H1 (cell line): ENCODE measurements at regions not wholly inside any gene's neighbourhood (a gene's known extent, or its start where the extent isn't known, plus 50 kb on each side); places are given as distances from the start of the nearest gene placed in this dataset.

ENCODE experiments used
- CTCF ChIA-PET: fragments of 300-600 bp; sonication (Branson Sonifier 250); formaldehyde crosslinking; loops from one replicate; lab custom pipeline; 2021; ENCODE audit not compliant: partially characterized antibody; lab: Charles Lee
- POLR2A ChIA-PET: fragments of 300-600 bp; sonication (Branson Sonifier 250); formaldehyde crosslinking; loops from one replicate; lab custom pipeline; 2021; ENCODE audit warnings: inconsistent platforms; ENCODE audit not compliant: partially characterized antibody; lab: Charles Lee
- DNase-seq, 2 experiments: peaks; one replicate each; pipeline versions ENCODE4 v3.0.0 to v3.0.0-alpha.2; 2010 to 2022; ENCODE audit warnings: low spot score in 2 of 2, low read depth in 1 of 2, mixed read lengths in 1 of 2
- FAIRE-seq: peaks from 2 replicates; lab custom pipeline; 2011; peaks lifted over from hg19 to GRCh38; lab: Jason Lieb, UNC
- H2AFZ ChIP-seq: 2 replicates; pipeline ENCODE4 v1.8.1; 2012; ENCODE audit warnings: low read length, inconsistent platforms
- H2AK5ac ChIP-seq: 2 replicates; pipeline ENCODE4 v1.6.1; 2013; ENCODE audit warnings: low read depth, low read length
- H2BK120ac ChIP-seq: replicated peaks from 2 replicates; pipeline ENCODE3; 2013; ENCODE audit warnings: low read depth, low read length, inconsistent platforms
- H2BK12ac ChIP-seq: 2 replicates; pipeline ENCODE4 v1.6.1; 2013; ENCODE audit warnings: low read depth, low read length
- H2BK15ac ChIP-seq: 2 replicates; pipeline ENCODE4 v1.6.1; 2013; ENCODE audit warnings: low read length
- H2BK20ac ChIP-seq: 2 replicates; pipeline ENCODE4 v1.6.1; 2013; ENCODE audit warnings: low read length
- H2BK5ac ChIP-seq: 2 replicates; pipeline ENCODE4 v1.6.1; 2013; ENCODE audit warnings: low read depth, low read length
- H3K14ac ChIP-seq: 2 replicates; pipeline ENCODE4 v1.6.1; 2013; ENCODE audit warnings: inconsistent platforms; ENCODE audit not compliant: insufficient read length
- H3K18ac ChIP-seq: 2 replicates; pipeline ENCODE4 v1.6.1; 2013; ENCODE audit warnings: low read length; ENCODE audit errors: extremely low read depth
- H3K23ac ChIP-seq: 2 replicates; pipeline ENCODE4 v1.6.1; 2013; ENCODE audit warnings: inconsistent platforms; ENCODE audit not compliant: insufficient read length
- H3K23me2 ChIP-seq: 2 replicates; pipeline ENCODE4 v1.6.1; 2013; ENCODE audit warnings: low read depth, low read length
- H3K27ac ChIP-seq: 2 replicates; pipeline ENCODE4 v1.6.1; 2011; ENCODE audit warnings: low read depth, low read length, inconsistent platforms
- H3K27me3 ChIP-seq, 4 experiments: replicated peaks in 1 of 4; 1 replicate in 1 of 4; 2 replicates in 3 of 4; pipeline versions ENCODE4 v1.6.1 to v1.8.1; 2011 to 2013; ENCODE audit warnings: low read length in 3 of 4, mild to moderate bottlenecking in 3 of 4, inconsistent platforms in 2 of 4, mixed read lengths in 2 of 4, moderate library complexity in 1 of 4; ENCODE audit not compliant: control insufficient read depth in 3 of 4, insufficient read depth in 3 of 4; ENCODE audit errors: extremely low read depth in 1 of 4
- H3K36me3 ChIP-seq, 4 experiments: 2 replicates each; pipeline versions ENCODE4 v1.6.1 to v1.8.1; 2011 to 2013; ENCODE audit warnings: mild to moderate bottlenecking in 4 of 4, low read length in 3 of 4, moderate library complexity in 2 of 4, control low read depth in 1 of 4, inconsistent platforms in 1 of 4; ENCODE audit not compliant: insufficient read depth in 4 of 4, control insufficient read depth in 2 of 4
- H3K4ac ChIP-seq: replicated peaks from 2 replicates; pipeline ENCODE3; 2013; ENCODE audit warnings: low read length, low read depth, mixed read lengths, inconsistent platforms; ENCODE audit not compliant: insufficient read length
- H3K4me1 ChIP-seq, 4 experiments: replicated peaks in 1 of 4; 1 replicate in 1 of 4; 2 replicates in 3 of 4; pipeline versions ENCODE4 v1.6.1 to v1.8.1; 2011 to 2013; ENCODE audit warnings: low read length in 3 of 4, inconsistent platforms in 2 of 4, mixed read lengths in 1 of 4; ENCODE audit not compliant: insufficient read depth in 4 of 4, control insufficient read depth in 3 of 4
- H3K4me2 ChIP-seq, 2 experiments: 2 replicates each; pipeline versions ENCODE4 v1.6.1 to v1.8.1; 2011 to 2013; ENCODE audit warnings: low read depth in 2 of 2, low read length in 2 of 2, control low read depth in 1 of 2, inconsistent platforms in 1 of 2, mild to moderate bottlenecking in 1 of 2; ENCODE audit not compliant: insufficient read depth in 1 of 2
- H3K4me3 ChIP-seq, 4 experiments: fragments of 200-600, 300-600 bp in 1 of 4; sonication (generic), shearing (Covaris generic), sonication (Bioruptor Twin) in 1 of 4; 2 replicates each; pipeline versions ENCODE4 v1.5.1 to v1.8.1; 2011 to 2016; ENCODE audit warnings: low read length in 4 of 4, low read depth in 3 of 4, control low read depth in 2 of 4, inconsistent platforms in 2 of 4, mild to moderate bottlenecking in 2 of 4, mixed read lengths in 1 of 4, moderate library complexity in 1 of 4; ENCODE audit not compliant: insufficient read depth in 2 of 4; ENCODE audit errors: extremely low read depth in 1 of 4
- H3K56ac ChIP-seq: replicated peaks from 2 replicates; pipeline ENCODE3; 2013; ENCODE audit warnings: low read depth, mild to moderate bottlenecking, mixed read lengths, low read length, inconsistent platforms; ENCODE audit not compliant: insufficient read length
- H3K79me1 ChIP-seq: 2 replicates; pipeline ENCODE4 v1.6.1; 2013; ENCODE audit warnings: low read depth, low read length, control low read depth
- H3K79me2 ChIP-seq, 2 experiments: 2 replicates each; pipeline versions ENCODE4 v1.6.1 to v1.8.1; 2012 to 2013; ENCODE audit warnings: low read length in 2 of 2, mild to moderate bottlenecking in 2 of 2, inconsistent platforms in 1 of 2; ENCODE audit not compliant: insufficient read depth in 2 of 2, control insufficient read depth in 1 of 2
- H3K9ac ChIP-seq, 4 experiments: replicated peaks in 1 of 4; 1 replicate in 1 of 4; 2 replicates in 3 of 4; pipeline versions ENCODE4 v1.6.1 to v1.8.1; 2011 to 2013; ENCODE audit warnings: low read depth in 3 of 4, low read length in 3 of 4, control low read depth in 2 of 4, mild to moderate bottlenecking in 2 of 4, moderate library complexity in 2 of 4, inconsistent platforms in 1 of 4; ENCODE audit errors: extremely low read depth in 1 of 4
- H3K9me3 ChIP-seq, 2 experiments: 2 replicates each; pipeline versions ENCODE4 v1.6.1 to v1.8.1; 2012 to 2013; ENCODE audit warnings: mild to moderate bottlenecking in 2 of 2, moderate library complexity in 2 of 2, control low read depth in 1 of 2, inconsistent platforms in 1 of 2, low read depth in 1 of 2, low read length in 1 of 2, mixed read lengths in 1 of 2; ENCODE audit not compliant: insufficient read depth in 2 of 2
- H4K20me1 ChIP-seq, 2 experiments: replicated peaks in 1 of 2; 2 replicates each; pipeline versions ENCODE3 to v1.8.1; 2011 to 2013; ENCODE audit warnings: inconsistent platforms in 2 of 2, low read length in 2 of 2, mild to moderate bottlenecking in 1 of 2; ENCODE audit not compliant: insufficient read depth in 2 of 2, control insufficient read depth in 1 of 2
- H4K5ac ChIP-seq: 2 replicates; pipeline ENCODE4 v1.6.1; 2013; ENCODE audit warnings: low read length, low read depth, mixed read lengths, inconsistent platforms; ENCODE audit not compliant: insufficient read length
- H4K8ac ChIP-seq: 2 replicates; pipeline ENCODE4 v1.8.0; 2013; ENCODE audit warnings: mild to moderate bottlenecking, moderate library complexity, low read length, inconsistent platforms; ENCODE audit not compliant: insufficient read depth; ENCODE audit errors: extremely low read depth
- H4K91ac ChIP-seq: replicated peaks from 2 replicates; pipeline ENCODE3; 2013; ENCODE audit warnings: low read length, mixed read lengths, inconsistent platforms; ENCODE audit not compliant: insufficient read length
- BCL11A ChIP-seq, 2 experiments: IDR thresholded peaks; one replicate each; pipeline ENCODE4 v1.6.1; 2011; ENCODE audit warnings: low read depth in 2 of 2, low read length in 2 of 2, mild to moderate bottlenecking in 2 of 2
- FOSL1 ChIP-seq: IDR thresholded peaks from 2 replicates; pipeline ENCODE4 v1.6.1; 2011; ENCODE audit warnings: mild to moderate bottlenecking, low read depth, low read length, moderate library complexity; ENCODE audit not compliant: insufficient read depth
- KDM4A ChIP-seq: IDR thresholded peaks from one replicate; pipeline ENCODE4 v1.7.1; 2012; ENCODE audit warnings: low read depth, mild to moderate bottlenecking, moderate library complexity, low read length, inconsistent platforms; ENCODE audit not compliant: severe bottlenecking
- MAX ChIP-seq: IDR thresholded peaks from 2 replicates; pipeline ENCODE4 v1.6.1; 2012; ENCODE audit warnings: inconsistent platforms
- RXRA ChIP-seq: IDR thresholded peaks from 2 replicates; pipeline ENCODE4 v1.6.1; 2011; ENCODE audit warnings: low read depth, mild to moderate bottlenecking, low read length, moderate library complexity; ENCODE audit not compliant: insufficient read depth
- TEAD4 ChIP-seq: IDR thresholded peaks from 2 replicates; pipeline ENCODE4 v1.6.1; 2012; ENCODE audit warnings: low read depth, low read length, inconsistent platforms, mixed read lengths
- WGBS, 2 experiments: shearing (Covaris generic) in 1 of 2; methylation state at CpG; one replicate each; pipeline versions ENCODE4 v1.1.6 to v1.1.7; 2013 to 2015; ENCODE audit warnings: low lambda C conversion rate in 2 of 2, mixed read lengths in 2 of 2, inconsistent platforms in 1 of 2, low coverage in 1 of 2, missing lambda C conversion rate in 1 of 2; ENCODE audit not compliant: insufficient replicate concordance in 2 of 2, insufficient coverage in 1 of 2, insufficient read length in 1 of 2; ENCODE audit errors: extremely low coverage in 1 of 2, missing lambda C conversion rate in 1 of 2; 5-methylcytosine and 5-hydroxymethylcytosine counted together

GRCh38 chr3:187808527-187808895 is 63.2 kb upstream of the BCL6 start:
- Histone ChIP-seq H3K4ac (no peak overlapping the region), H2BK120ac (no peak overlapping the region), H2BK5ac (no peak overlapping the region), H4K91ac (no peak overlapping the region), H3K14ac (no peak overlapping the region), H3K4me1 (peaks cover 1 to 9% (median 4%) of the 10 kb centered on the region in 4 experiments; a peak in 5 of 7 replicates), H3K27ac (no peak overlapping the region), H4K20me1 (no peaks in the 10 kb centered on the region), H3K23me2 (no peaks in the 10 kb centered on the region), H3K79me1 (no peaks in the 10 kb centered on the region), H3K79me2 (no peaks in the 10 kb centered on the region), H2AFZ (peak overlapping the region; percentile 18), H3K56ac (no peak overlapping the region), H3K9me3 (no peaks in the 10 kb centered on the region), H2AK5ac (no peak overlapping the region), H3K4me2 (no peak overlapping the region), H3K36me3 (no peaks in the 10 kb centered on the region), H3K23ac (no peak overlapping the region), H4K8ac (no peak overlapping the region), H2BK12ac (no peak overlapping the region), H3K9ac (no peak overlapping the region), H2BK15ac (no peak overlapping the region), H4K5ac (no peak overlapping the region), H3K4me3 (no peak overlapping the region), H2BK20ac (no peak overlapping the region), H3K27me3 (no peaks in the 10 kb centered on the region), H3K18ac (no peak overlapping the region)
- WGBS, 2 experiments = 87% methylated on average over 3 of the region's 3 CpGs; no CpG with 5 or more reads in 1 of the 2 experiments
- FAIRE-seq (no peak), DNase-seq (no peak)
- POLR2A ChIA-PET = no interaction called here
- CTCF ChIA-PET = interaction anchor here (0.6 to 3.2 kb wide), 4 partner anchors 59 to 142 kb away, joined by 3 to 12 read pairs (median 4); no protein-coding TSS in a partner anchor
- TF ChIP-seq KDM4A (no peak), TEAD4 (no peak), MAX (no peak), RXRA (no peak), FOSL1 (no peak), BCL11A (IDR thresholded peaks at IDR 0.05; ENCODE audit: low read depth in 2 of 2, low read length in 2 of 2) (no peak)
